Psoas muscle (tissue), 7 donors: ENCODE measurements at regions not wholly inside any gene's neighbourhood (a gene's known extent, or its start where the extent isn't known, plus 50 kb on each side); places are given as distances from the start of the nearest gene placed in this dataset.
A peak's percentile ranks its signal among the peaks of the same experiment; 100 is the strongest.
"Not testable (repeated sequence)": the region's sequence is repeated elsewhere in the genome, so short reads cannot be mapped to it uniquely, and the experiment has no call there.

ENCODE experiments used
- ATAC-seq, 4 donors: fragments of 200-7000 bp; cut with Tn5 transposase; one replicate each; pipeline ENCODE4 v1.9.1; 2020; ENCODE audit warnings: moderate library complexity in 3 of 4, mild to moderate bottlenecking in 2 of 4
- DNase-seq, 2 donors: peaks; one replicate each; pipeline ENCODE4 v3.0.0-alpha.2; 2020
- H3K27ac ChIP-seq: fragments of 200-600 bp; one replicate; pipeline ENCODE4 v1.8.0; 2022
- H3K27me3 ChIP-seq, 3 donors: fragments of 200-600 bp in 1 of 3; one replicate each; pipeline versions ENCODE4 v1.6.1 to v1.8.0; 2013 to 2022; ENCODE audit warnings: low read length in 2 of 3, mild to moderate bottlenecking in 2 of 3, moderate library complexity in 1 of 3; ENCODE audit not compliant: insufficient read depth in 3 of 3
- H3K36me3 ChIP-seq, 2 donors: fragments of 200-600 bp in 1 of 2; one replicate each; pipeline versions ENCODE4 v1.6.1 to v1.8.0; 2013 to 2022; ENCODE audit warnings: low read depth in 1 of 2, mild to moderate bottlenecking in 1 of 2, moderate library complexity in 1 of 2; ENCODE audit not compliant: insufficient read depth in 1 of 2
- H3K4me1 ChIP-seq: fragments of 200-600 bp; one replicate; pipeline ENCODE4 v1.8.0; 2022
- H3K4me3 ChIP-seq: fragments of 200-600 bp; one replicate; pipeline ENCODE4 v1.8.0; 2022; ENCODE audit warnings: mild to moderate bottlenecking
- H3K9me3 ChIP-seq: fragments of 200-600 bp; one replicate; pipeline ENCODE4 v1.8.0; 2022
- WGBS, 3 donors: extraction: QIAGEN DNeasy Blood & Tissue Kit; methylation state at CpG; one replicate each; pipeline versions ENCODE4 v1.1.6 to v1.1.7; 2013; 5-methylcytosine and 5-hydroxymethylcytosine counted together
- intact Hi-C, 2 donors: fragments of 100-400 bp; cut with DNase I; formaldehyde crosslinking; loops; one replicate each; pipeline versions ENCODE4 v1.11.0 to v1.14.2; 2022
- donor health status: healthy with polysubstance abuse.
- donor health status: DM: no; HTN: no; CAD: no; lungs with moderate emphysema.
- donor health status: Bipolar disorder and iron deficiency.
- donor health status: healthy.
- donor health status: DM: yes; HTN: yes; CAD: no.
- donor health status: DM: no; HTN: no; CAD: no.
- donor health status: DM: yes; HTN: yes; CAD: no.

DNA sequence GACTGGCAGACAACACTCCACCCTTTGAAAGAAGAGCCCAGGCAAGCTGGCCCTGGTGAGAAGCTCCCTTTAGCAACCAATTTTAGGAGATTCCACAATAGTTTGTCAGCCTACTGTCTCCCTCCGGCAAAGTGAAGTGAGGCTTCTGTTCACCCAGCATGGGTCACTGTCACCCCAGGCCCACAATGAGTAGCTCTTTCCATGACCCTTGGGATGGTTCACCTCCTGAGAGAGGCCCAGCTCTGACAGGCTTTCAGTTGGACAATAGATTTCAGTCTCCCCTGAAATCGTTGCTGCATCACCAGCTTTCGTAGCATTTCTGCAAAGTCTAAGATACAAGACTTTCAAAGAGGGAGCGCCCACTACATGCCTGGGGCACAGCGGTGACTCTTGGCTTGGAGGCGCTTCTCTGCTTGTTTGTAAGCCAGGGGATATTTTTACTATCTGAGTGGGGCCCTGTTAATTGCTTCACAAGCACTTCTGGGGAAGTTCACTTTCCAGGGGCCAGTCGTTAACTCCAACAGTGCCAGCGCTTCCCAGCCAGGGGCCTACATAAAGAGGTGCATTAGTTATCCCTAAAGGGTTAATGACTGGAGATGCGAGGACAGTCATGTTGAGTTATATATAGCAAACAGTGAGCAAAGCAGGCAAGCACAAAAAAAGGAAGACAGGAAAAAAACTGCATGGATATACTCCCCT, 255.7 kb downstream of the BCL2L11 start:
- intact Hi-C loops, H3K9me3 ChIP-seq, H3K27me3 ChIP-seq, H3K4me3 ChIP-seq, H3K36me3 ChIP-seq, H3K4me1 ChIP-seq, H3K27ac ChIP-seq, DNase-seq: not testable (repeated sequence)
- WGBS, 3 donors: 39 to 57% (median 53%) methylated on average over 3 of the region's 9 CpGs
- peak; percentile 23 to 66 (median 48) for ATAC-seq

DNA sequence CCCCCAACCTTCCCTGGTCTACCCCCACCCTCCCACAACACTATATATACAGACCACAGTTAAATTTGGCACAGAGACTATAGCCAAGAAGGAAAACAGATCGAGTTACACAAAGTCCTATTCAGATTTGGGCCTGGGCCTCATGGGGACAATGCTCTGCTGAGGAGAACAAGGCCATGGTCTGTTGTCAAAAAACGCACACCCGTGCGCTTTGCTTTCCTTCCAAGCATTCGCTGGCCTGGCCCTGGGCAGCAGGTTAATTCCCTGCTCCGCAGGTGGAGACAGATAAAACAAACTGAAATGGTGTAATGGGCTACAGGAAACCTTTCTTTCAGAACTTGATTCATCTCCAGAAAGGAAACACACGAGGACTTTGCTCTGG, 256.2 kb downstream of the BCL2L11 start:
- intact Hi-C loops, H3K27ac ChIP-seq, H3K4me3 ChIP-seq, H3K4me1 ChIP-seq, H3K9me3 ChIP-seq, H3K27me3 ChIP-seq, H3K36me3 ChIP-seq, DNase-seq: not testable (repeated sequence)
- peak; percentile 44 to 78 (median 70) for ATAC-seq
- 16 to 34% (median 24%) methylated on average over 5 of the region's 7 CpGs for WGBS, 3 donors

DNA sequence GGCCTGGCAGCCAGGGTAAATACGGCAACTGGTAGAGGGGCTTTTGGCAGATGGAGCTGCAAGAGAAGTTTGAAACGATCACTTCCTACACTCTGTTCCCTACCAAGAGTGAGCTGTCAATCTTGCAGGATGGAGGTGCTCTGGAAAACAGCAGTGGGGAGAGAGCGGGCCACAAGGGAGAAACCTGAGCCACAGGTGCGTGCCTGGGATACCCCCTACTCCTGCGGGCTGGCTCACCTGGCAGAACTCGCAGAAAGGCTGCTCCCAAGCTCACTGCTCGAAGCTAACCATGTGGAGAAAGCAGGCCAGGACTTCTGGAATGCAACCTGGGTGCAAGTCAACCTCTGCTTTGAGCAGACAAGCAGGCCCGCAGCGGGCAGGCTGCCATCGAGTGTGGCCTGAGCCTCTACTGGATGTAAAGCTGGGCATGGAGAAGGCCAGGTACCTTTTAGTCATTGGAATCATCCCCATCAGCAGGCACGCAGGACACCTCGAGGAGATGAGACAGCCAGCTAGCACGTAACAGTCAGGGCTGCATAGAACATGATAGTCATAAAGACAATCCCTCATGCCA, 256.8 kb downstream of the BCL2L11 start:
- intact Hi-C loops, H3K27ac ChIP-seq, H3K4me3 ChIP-seq, H3K36me3 ChIP-seq, H3K9me3 ChIP-seq, H3K27me3 ChIP-seq, H3K4me1 ChIP-seq, DNase-seq: not testable (repeated sequence)
- 65 to 88% (median 82%) methylated on average over 3 to 5 of the region's 13 CpGs for WGBS, 3 donors
- ATAC-seq: peak in 2 of 4 donors; percentile 9 to 18

DNA sequence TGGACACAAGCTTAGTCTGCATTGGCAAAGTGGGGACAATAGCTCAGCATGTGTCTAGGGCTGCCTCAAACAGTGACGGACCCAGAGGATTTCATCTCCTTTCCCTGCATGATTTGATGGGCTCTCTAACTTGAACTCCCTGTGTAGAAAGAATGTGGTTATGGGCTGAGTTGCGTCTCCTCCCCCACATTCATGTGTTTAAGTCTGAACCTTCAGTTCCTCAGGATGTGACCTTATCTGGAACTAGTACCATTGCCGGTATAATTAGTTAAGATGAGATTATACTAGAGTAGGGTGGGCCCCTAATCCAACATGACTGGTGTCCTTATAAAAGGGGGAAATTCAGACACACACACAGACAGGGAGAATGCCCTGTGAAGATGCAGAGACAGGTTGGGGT, 257.6 kb downstream of the BCL2L11 start:
- H3K9me3 ChIP-seq, H3K27me3 ChIP-seq, DNase-seq, H3K4me3 ChIP-seq, ATAC-seq, intact Hi-C loops, H3K4me1 ChIP-seq, H3K36me3 ChIP-seq, H3K27ac ChIP-seq: not testable (repeated sequence)
- WGBS, 3 donors: no CpG with 5 or more reads among the region's 3 CpGs

DNA sequence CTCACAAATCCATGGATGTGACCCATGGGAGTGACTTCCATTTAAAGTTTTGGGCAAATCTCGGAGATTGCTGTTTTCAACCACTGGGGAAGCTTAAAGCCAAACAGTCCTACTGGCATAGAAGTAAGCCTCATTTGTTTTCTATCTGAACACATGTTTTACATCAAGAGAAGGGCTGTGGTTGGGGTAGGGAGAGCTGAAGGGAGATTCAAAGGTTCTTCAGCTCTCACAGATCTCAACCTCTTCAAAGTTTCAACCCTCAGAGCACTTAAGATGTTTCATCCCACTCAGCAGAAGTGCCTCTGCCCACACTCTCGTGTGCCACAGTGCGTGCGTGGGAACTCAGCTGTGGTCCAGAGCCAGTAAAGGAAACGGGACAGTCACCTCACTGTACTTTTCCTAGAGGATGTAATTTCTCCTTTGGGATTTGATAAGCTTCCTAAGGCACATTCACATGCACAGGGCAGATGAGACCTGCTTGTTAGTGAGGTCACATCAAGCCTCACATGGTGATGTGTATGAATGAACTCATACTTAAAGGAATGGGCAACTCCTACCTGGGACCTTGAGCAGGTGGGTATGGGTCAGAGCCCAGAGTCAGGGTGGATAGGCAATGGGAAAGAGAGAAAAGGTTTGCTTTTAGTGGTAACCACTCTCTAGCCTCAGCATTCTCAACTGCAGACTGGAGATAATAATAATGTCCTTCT, 260.2 kb downstream of the BCL2L11 start:
- H3K4me1 ChIP-seq, intact Hi-C loops, ATAC-seq, DNase-seq, H3K36me3 ChIP-seq, H3K27me3 ChIP-seq, H3K9me3 ChIP-seq, H3K27ac ChIP-seq, H3K4me3 ChIP-seq: not testable (repeated sequence)
- WGBS, 3 donors: 62 to 79% (median 69%) methylated on average over 4 of the region's 5 CpGs

DNA sequence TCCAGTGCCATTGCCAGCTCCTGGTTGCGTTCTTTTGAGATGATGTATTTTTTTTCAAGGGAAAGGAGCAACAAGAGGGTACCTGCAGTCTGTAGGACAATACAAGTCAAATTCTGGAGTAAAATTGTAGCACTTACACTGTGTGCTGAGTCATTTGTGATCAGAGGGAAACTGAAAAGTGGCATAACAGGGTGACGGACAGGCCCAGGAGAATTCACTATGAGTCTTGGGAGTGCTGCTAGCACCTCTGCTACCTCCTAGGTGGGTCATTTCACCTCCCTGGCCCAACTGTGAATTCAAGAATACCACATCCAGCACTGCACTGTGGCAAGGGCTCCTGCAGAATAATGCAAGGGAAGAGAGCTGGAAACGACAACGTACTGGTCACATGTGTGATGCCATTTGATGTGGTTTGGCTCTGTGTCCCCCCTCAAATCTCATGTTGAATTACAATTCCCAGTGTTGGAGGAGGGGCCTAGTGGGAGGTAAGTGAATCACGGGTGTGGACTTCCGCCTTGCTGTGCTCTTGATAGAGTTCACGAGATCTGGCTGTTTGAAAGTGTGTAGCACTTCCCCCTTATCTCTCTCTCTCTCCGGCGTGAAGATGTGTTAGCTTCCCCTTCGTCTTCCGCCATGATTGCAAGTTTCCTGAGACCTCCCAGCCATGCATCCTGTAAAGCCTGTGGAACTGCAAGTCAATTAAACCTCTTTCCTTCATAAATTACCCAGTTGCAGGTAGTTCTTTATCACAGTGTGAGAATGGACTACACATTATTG, 261.0 kb downstream of the BCL2L11 start:
- H3K4me1 ChIP-seq, DNase-seq, H3K9me3 ChIP-seq, H3K27ac ChIP-seq, ATAC-seq, H3K36me3 ChIP-seq, H3K4me3 ChIP-seq, intact Hi-C loops, H3K27me3 ChIP-seq: not testable (repeated sequence)
- WGBS, 3 donors: 89 to 96% (median 94%) methylated on average over 9 of the region's 11 CpGs

DNA sequence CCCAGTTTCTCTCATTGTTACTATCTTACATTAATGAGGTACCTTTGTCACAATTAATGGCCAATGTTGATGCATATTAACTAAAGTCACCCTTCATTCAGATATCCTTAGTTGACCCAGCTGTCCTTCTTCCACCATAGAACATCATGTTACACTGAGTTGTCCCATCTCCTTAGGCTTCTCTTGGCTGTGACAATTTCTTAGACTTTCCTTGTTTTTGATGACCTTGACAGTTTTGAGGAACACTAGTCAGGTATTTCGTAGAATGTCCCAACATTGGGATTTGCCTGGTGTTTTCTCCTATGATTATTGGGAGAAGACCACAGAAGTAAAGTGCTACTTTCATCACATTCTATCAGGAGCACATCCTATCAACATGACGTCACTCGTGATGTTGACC, 261.8 kb downstream of the BCL2L11 start:
- H3K27me3 ChIP-seq, intact Hi-C loops, H3K27ac ChIP-seq, H3K4me1 ChIP-seq, H3K9me3 ChIP-seq, H3K36me3 ChIP-seq, H3K4me3 ChIP-seq, DNase-seq, ATAC-seq: not testable (repeated sequence)
- WGBS, 3 donors: 97 to 100% (median 100%) methylated on average over 2 of the region's 3 CpGs

DNA sequence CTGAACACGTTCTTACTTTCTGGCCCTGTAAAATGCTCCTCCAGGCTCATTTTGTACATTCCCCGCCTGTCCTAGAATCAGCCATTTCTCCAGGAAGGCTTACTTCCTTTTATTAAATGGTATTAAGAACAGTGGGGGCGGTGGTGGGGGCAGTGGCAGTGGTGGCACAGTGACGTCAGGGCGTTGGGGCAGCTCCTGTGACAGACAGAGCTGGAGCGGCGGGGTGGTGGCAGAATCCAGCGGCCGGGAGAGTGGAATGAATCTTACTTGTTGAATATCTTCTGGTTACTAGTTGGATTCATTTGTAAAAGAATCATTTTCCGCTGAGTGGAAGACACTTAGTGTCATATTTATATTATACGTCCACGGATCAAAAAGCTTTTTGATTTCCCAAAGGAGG, 262.6 kb downstream of the BCL2L11 start:
- H3K27me3 ChIP-seq, intact Hi-C loops, H3K27ac ChIP-seq, H3K4me1 ChIP-seq, H3K4me3 ChIP-seq, ATAC-seq, H3K36me3 ChIP-seq, H3K9me3 ChIP-seq, DNase-seq: not testable (repeated sequence)
- 84 to 96% (median 95%) methylated on average over 10 of the region's 12 CpGs for WGBS, 3 donors

DNA sequence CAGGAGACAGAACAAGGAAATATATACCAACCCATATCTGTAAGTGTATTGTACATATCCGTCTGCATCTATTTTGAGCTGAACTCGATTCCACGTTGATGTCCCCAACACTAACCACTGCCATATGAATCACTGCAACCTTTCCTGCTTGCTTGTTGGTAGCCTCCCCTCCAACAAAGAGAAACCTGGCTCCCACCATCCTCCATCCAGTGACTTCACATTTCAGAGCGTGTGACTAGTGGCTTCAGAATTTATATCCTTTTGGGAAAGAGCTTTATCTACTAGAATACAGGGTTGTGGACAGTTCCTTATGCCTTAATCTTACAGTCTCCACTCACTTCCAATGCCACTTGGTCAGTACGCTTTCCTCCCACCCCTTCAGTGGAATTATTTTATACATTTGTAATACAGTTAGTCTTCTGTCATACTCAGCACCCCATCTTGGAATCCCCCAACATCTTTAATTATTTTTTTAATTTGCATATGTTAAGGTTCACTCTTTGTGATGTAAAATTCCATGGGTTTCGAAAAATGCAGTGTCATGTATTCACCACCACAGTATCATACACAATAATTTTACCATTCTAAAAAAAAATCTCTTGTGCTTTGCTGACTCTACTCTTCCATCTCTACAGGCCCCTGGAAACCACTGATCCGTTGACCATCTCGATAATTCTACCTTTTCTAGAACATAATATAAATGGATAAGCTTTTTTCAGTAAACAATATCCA, 264.7 kb downstream of the BCL2L11 start:
- DNase-seq, H3K27ac ChIP-seq, intact Hi-C loops, H3K4me3 ChIP-seq, H3K27me3 ChIP-seq, ATAC-seq, H3K4me1 ChIP-seq, H3K36me3 ChIP-seq, H3K9me3 ChIP-seq: not testable (repeated sequence)
- WGBS, 3 donors: 90 to 93% (median 93%) methylated on average over 5 to 6 of the region's 8 CpGs

DNA sequence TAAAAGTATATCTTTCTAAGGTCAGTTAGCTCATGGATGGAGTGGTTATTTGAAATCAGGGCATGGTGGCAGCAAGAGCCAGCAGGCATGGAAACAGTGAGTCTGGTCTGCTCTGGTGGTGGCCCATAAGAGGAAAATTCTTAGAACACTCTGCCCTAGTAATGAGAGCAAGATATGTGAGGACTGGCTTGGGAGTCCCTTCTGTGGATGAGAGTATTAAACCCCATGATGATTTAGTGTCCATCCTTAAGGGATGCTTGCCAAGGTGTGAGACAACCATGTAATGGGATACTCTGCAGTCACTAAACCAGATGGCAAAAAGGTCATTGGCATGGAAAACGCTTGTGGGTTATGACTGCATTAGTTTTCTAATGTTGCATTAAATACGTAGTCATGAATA, 269.9 kb downstream of the BCL2L11 start:
- H3K4me3 ChIP-seq: not testable (repeated sequence)
- WGBS, 3 donors: 29 to 50% (median 38%) methylated on average over 1 of the region's 2 CpGs

More for the DNA sequence above, 269.9 kb downstream of the BCL2L11 start:
- H3K36me3 ChIP-seq, intact Hi-C loops, H3K27ac ChIP-seq, H3K9me3 ChIP-seq, DNase-seq, H3K4me1 ChIP-seq, H3K27me3 ChIP-seq: not testable (repeated sequence)
- peak; percentile 97 to 100 (median 100) for ATAC-seq
